GM23338 (cell line): ENCODE measurements at regions not wholly inside any gene's neighbourhood (a gene's known extent, or its start where the extent isn't known, plus 50 kb on each side); places are given as distances from the start of the nearest gene placed in this dataset.

Experiments used
- ATAC-seq: fragments of 200-7000 bp; cut with Tn5 transposase; 3 replicates; pipeline ENCODE4 v1.9.1; 2020
- DNase-seq: peaks from one replicate; pipeline ENCODE4 v3.0.0-alpha.2; 2015; ENCODE audit warnings: low spot score
- H2AFZ ChIP-seq: fragments of 200-600 bp; sonication (generic); 2 replicates; pipeline ENCODE4 v1.8.0; 2016; ENCODE audit warnings: antibody characterized with exemption, mild to moderate bottlenecking, moderate library complexity
- H3F3A ChIP-seq: fragments of 200-600 bp; sonication (generic); replicated peaks from 2 replicates; pipeline ENCODE4 v1.8.0; 2017; ENCODE audit warnings: antibody characterized with exemption, mixed run types, low read depth
- H3K27ac ChIP-seq: fragments of 200-600 bp; sonication (generic); 2 replicates; pipeline ENCODE4 v1.6.1; 2016; ENCODE audit warnings: low read depth
- H3K27me3 ChIP-seq: fragments of 200-600 bp; sonication (generic); 2 replicates; pipeline ENCODE4 v1.8.0; 2016; ENCODE audit warnings: mild to moderate bottlenecking, mixed run types, moderate library complexity; ENCODE audit not compliant: insufficient read depth
- H3K36me3 ChIP-seq: fragments of 200-600 bp; sonication (generic); 2 replicates; pipeline ENCODE4 v1.8.0; 2016; ENCODE audit warnings: mild to moderate bottlenecking; ENCODE audit not compliant: insufficient read depth
- H3K4me1 ChIP-seq: fragments of 200-600 bp; sonication (generic); 2 replicates; pipeline ENCODE4 v1.8.0; 2016; ENCODE audit warnings: mild to moderate bottlenecking, moderate library complexity; ENCODE audit not compliant: insufficient read depth
- H3K4me2 ChIP-seq: fragments of 200-600 bp; sonication (generic); 2 replicates; pipeline ENCODE4 v1.7.1; 2017; ENCODE audit warnings: mixed run types
- H3K4me3 ChIP-seq: fragments of 200-600 bp; sonication (generic); 2 replicates; pipeline ENCODE4 v1.6.1; 2016; ENCODE audit warnings: mixed run types
- H3K79me2 ChIP-seq: fragments of 200-600 bp; sonication (generic); replicated peaks from 2 replicates; pipeline ENCODE4 v1.8.0; 2017; ENCODE audit warnings: mild to moderate bottlenecking; ENCODE audit not compliant: insufficient read depth
- H3K9me2 ChIP-seq: fragments of 200-600 bp; sonication (generic); 2 replicates; pipeline ENCODE4 v1.8.0; 2017; ENCODE audit not compliant: insufficient read depth
- H4K20me1 ChIP-seq: fragments of 200-600 bp; sonication (generic); replicated peaks from 2 replicates; pipeline ENCODE4 v1.8.0; 2017; ENCODE audit warnings: mild to moderate bottlenecking; ENCODE audit not compliant: insufficient read depth
- H3K27ac Mint-ChIP-seq: 2 replicates; pipeline ENCODE4 v1.8.0; 2020; ENCODE audit warnings: inconsistent platforms, mild to moderate bottlenecking, moderate library complexity, mixed read lengths
- H3K27me3 Mint-ChIP-seq: 3 replicates; pipeline ENCODE4 v1.8.0; 2022; ENCODE audit warnings: low read depth, mild to moderate bottlenecking, moderate library complexity, mixed read lengths, inconsistent platforms; ENCODE audit not compliant: insufficient read depth, poor library complexity
- H3K36me3 Mint-ChIP-seq: 3 replicates; pipeline ENCODE4 v1.8.0; 2021; ENCODE audit warnings: low read depth, mild to moderate bottlenecking, inconsistent platforms, moderate library complexity, mixed read lengths
- H3K4me1 Mint-ChIP-seq: 3 replicates; pipeline ENCODE4 v1.8.0; 2020; ENCODE audit warnings: mild to moderate bottlenecking, inconsistent platforms, mixed read lengths
- H3K4me3 Mint-ChIP-seq: 3 replicates; pipeline ENCODE4 v1.8.0; 2021; ENCODE audit warnings: moderate library complexity, mild to moderate bottlenecking, inconsistent platforms, mixed read lengths
- H3K9me3 Mint-ChIP-seq: 3 replicates; pipeline ENCODE4 v1.8.0; 2020; ENCODE audit warnings: moderate library complexity, mild to moderate bottlenecking, inconsistent platforms, mixed read lengths
- CREB1 ChIP-seq: fragments of 250-450 bp; sonication (Bioruptor Pico); IDR thresholded peaks from 2 replicates; pipeline ENCODE4 v1.5.0; 2020; ENCODE audit warnings: low read depth, mild to moderate bottlenecking, moderate library complexity
- CTCF ChIP-seq, 2 experiments: fragments of 200-600 bp in 1 of 2; sonication (generic) in 1 of 2; conservative IDR thresholded peaks; 2 replicates each; pipeline versions ENCODE4 v1.5.1 to v1.6.1; 2016 to 2017; ENCODE audit warnings: antibody characterized with exemption in 2 of 2, low read depth in 2 of 2, mild to moderate bottlenecking in 2 of 2, moderate library complexity in 1 of 2
- ETS1 ChIP-seq: IDR thresholded peaks from 2 replicates; pipeline ENCODE4 v1.6.1; 2016; ENCODE audit warnings: antibody characterized with exemption
- EZH2 ChIP-seq: fragments of 200-600 bp; sonication (generic); IDR thresholded peaks from one replicate; pipeline ENCODE4 v1.8.0; 2017; ENCODE audit warnings: antibody characterized with exemption, mild to moderate bottlenecking, low read depth; ENCODE audit not compliant: unreplicated experiment
- EZH2phosphoT487 ChIP-seq: fragments of 200-600 bp; sonication (generic); IDR thresholded peaks from one replicate; pipeline ENCODE4 v1.8.1; 2018; ENCODE audit warnings: antibody characterized with exemption; ENCODE audit not compliant: unreplicated experiment
- JUNB ChIP-seq: IDR thresholded peaks from one replicate; pipeline ENCODE4 v1.6.1; 2016; ENCODE audit warnings: antibody characterized with exemption; ENCODE audit not compliant: unreplicated experiment
- NANOG ChIP-seq: IDR thresholded peaks from 2 replicates; pipeline ENCODE4 v1.6.1; 2016; ENCODE audit warnings: antibody characterized with exemption, borderline replicate concordance
- POLR2AphosphoS5 ChIP-seq: IDR thresholded peaks from 2 replicates; pipeline ENCODE4 v1.6.1; 2016; ENCODE audit warnings: antibody characterized with exemption, low read depth
- REST ChIP-seq: IDR thresholded peaks from one replicate; pipeline ENCODE4 v1.6.1; 2018; ENCODE audit warnings: antibody characterized with exemption; ENCODE audit not compliant: unreplicated experiment
- STAT1 ChIP-seq: IDR thresholded peaks from one replicate; pipeline ENCODE4 v1.6.1; 2016; ENCODE audit warnings: antibody characterized with exemption; ENCODE audit not compliant: unreplicated experiment
- ZNF114 ChIP-seq: fragments of 250-450 bp; sonication (Bioruptor Pico); IDR thresholded peaks from 2 replicates; pipeline ENCODE4 v1.5.0; 2020; ENCODE audit warnings: mild to moderate bottlenecking, moderate library complexity
- ZNF331 ChIP-seq: fragments of 250-450 bp; sonication (Bioruptor Pico); IDR thresholded peaks from 2 replicates; pipeline ENCODE4 v1.5.0; 2020; ENCODE audit warnings: low read depth, mild to moderate bottlenecking, moderate library complexity
- ZNF462 ChIP-seq: fragments of 250-450 bp; sonication (Bioruptor Pico); IDR thresholded peaks from 2 replicates; pipeline ENCODE4 v1.5.0; 2020; ENCODE audit warnings: mild to moderate bottlenecking, moderate library complexity

- no peak for TF ChIP-seq POLR2AphosphoS5
- no peak for TF ChIP-seq ZNF462 (CRISPR knock-in tag)
- no peak for TF ChIP-seq ETS1
- TF ChIP-seq REST, result no peak
- no peak for TF ChIP-seq EZH2phosphoT487
- TF ChIP-seq ZNF331 (CRISPR knock-in tag), result no peak
- TF ChIP-seq NANOG, result no peak
- TF ChIP-seq EZH2, result no peak
- TF ChIP-seq STAT1, result no peak
- no peak for TF ChIP-seq CREB1
- TF ChIP-seq ZNF114 (CRISPR knock-in tag), result no peak
- no peak for TF ChIP-seq JUNB
- TF ChIP-seq CTCF (conservative IDR thresholded peaks at IDR 0.05; ENCODE audit: low read depth in 2 of 2), result no peak
- Histone ChIP-seq H3K36me3 (no peaks in the 10 kb centered on the region), H3K4me3 (no peak overlapping the region), H3F3A (peaks cover 9% of the 10 kb centered on the region), H3K4me1 (peaks cover 34% of the 10 kb centered on the region), H2AFZ (no peak overlapping the region), H4K20me1 (no peaks in the 10 kb centered on the region), H3K9me2 (0 out of 2 replicates have a peak, but pooled peaks cover 5% of the 10 kb centered on the region), H3K27ac (no peak overlapping the region), H3K79me2 (no peaks in the 10 kb centered on the region), H3K27me3 (no peaks in the 10 kb centered on the region), H3K4me2 (no peak overlapping the region)
- H3K27me3 Mint-ChIP-seq, result peaks cover 8% of the 10 kb centered on the region
- DNase-seq (no peak), ATAC-seq (no peak)
- peaks cover 59% of the 10 kb centered on the region for H3K4me1 Mint-ChIP-seq
- H3K4me3 Mint-ChIP-seq, result no peak overlapping the region
- no peaks in the 10 kb centered on the region; the same call in 2 of the 3 replicates for H3K9me3 Mint-ChIP-seq
- no peaks in the 10 kb centered on the region for H3K36me3 Mint-ChIP-seq
- H3K27ac Mint-ChIP-seq, result no peak overlapping the region; the same call in 1 of the 2 replicates
These were observed 171.8 kb upstream of the KLF7 start for GRCh38 chr2:207337234-207338219.
